ENCODE measurements at regions not wholly inside any gene's neighbourhood (a gene's known extent, or its start where the extent isn't known, plus 50 kb on each side); places are given as distances from the start of the nearest gene placed in this dataset.

DNA sequence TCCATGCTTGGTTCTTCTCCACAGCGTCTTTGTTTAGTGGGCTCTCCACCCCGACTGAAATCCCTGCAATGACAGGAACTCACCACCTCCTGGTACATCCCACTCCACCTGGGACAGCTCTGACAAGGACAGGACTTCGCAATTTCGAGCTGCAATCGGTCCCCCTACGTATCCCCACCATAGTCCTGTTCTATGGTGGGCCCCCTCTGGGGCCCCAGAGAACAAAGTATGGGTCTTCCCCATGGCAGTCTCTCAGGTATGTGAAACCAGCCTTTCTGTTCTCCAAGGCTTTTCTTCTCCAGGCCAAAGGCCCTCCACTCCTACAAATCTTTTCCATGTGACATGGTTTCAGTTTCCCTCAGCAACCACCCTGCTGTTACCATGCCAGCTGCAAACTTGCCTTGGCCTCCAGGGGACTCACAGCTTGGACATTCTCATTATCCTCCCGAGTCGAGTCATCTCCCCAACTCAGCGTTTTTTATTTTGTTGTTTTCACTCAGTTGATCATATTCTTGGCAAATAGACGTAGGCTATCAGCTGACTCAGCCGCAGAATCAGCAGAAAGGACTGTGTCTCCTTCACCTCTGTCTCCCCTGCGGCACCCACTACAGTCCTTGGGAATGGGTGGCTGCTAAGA is 233.3 kb downstream of the OPA1 start:
- TF ChIP-seq TAF1 (IDR thresholded peaks at IDR 0.05; ENCODE audit: borderline replicate concordance, low read depth, low read length), result no peak
- TF ChIP-seq POLR2A (IDR thresholded peaks at IDR 0.05; ENCODE audit: low read depth, low read length), result no peak

Data from GM12892 (cell line).